ENCODE measurements at regions not wholly inside any gene's neighbourhood (a gene's known extent, or its start where the extent isn't known, plus 50 kb on each side); places are given as distances from the start of the nearest gene placed in this dataset.

DNA sequence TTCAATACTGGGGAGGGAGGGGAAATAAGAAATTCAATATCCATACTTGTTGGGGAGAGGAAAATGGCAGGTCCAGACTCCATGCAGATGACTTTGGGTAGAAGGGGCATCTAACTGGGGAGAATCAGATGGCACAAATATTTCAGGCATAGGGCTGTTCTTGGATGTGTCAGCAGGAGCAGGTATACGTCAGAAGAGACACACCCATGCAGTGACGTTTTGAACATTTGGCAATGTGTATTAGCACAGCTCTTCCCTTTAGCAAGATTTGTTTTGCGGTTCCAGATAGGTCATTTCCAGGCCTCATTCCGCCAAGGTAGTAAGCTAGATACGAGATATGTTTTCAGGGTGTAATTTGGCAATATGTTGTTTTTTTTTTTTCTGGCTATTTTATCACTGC, 187.2 kb upstream of the CDH10 start:
- TF ChIP-seq, protein P1, sequence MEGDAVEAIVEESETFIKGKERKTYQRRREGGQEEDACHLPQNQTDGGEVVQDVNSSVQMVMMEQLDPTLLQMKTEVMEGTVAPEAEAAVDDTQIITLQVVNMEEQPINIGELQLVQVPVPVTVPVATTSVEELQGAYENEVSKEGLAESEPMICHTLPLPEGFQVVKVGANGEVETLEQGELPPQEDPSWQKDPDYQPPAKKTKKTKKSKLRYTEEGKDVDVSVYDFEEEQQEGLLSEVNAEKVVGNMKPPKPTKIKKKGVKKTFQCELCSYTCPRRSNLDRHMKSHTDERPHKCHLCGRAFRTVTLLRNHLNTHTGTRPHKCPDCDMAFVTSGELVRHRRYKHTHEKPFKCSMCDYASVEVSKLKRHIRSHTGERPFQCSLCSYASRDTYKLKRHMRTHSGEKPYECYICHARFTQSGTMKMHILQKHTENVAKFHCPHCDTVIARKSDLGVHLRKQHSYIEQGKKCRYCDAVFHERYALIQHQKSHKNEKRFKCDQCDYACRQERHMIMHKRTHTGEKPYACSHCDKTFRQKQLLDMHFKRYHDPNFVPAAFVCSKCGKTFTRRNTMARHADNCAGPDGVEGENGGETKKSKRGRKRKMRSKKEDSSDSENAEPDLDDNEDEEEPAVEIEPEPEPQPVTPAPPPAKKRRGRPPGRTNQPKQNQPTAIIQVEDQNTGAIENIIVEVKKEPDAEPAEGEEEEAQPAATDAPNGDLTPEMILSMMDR (conservative IDR thresholded peaks at IDR 0.05; ENCODE audit: control insufficient read depth, insufficient read depth, low read depth, low read length) = no peak
- H3K4me3 ChIP-seq (ENCODE audit: control insufficient read depth, low read depth, low read length) = no peak overlapping the region
- DNase-seq (ENCODE audit: low read depth) = no peak

DNA sequence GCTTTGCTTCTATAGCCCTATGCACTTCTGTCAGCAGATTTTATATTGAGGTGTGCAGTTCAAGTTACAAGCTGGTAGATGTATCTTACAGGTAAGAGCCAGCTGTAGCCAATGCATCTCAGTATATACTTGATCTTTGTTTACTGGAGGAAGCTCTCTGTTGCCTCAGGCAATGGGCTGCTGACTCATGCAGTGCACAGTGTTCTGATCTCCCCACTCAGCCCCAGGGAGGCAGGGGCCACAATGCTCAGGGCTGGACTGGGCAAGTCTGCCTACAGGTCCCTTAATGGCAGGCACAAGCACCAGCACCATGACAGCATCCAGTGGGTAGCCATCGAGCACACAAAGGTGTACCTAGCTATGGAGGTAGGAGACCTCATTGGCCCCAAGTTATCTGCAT, 178.8 kb upstream of the CDH10 start:
- DNase-seq (ENCODE audit: low read depth) = no peak
- TF ChIP-seq, protein P1 (conservative IDR thresholded peaks at IDR 0.05; ENCODE audit: control insufficient read depth, insufficient read depth, low read depth, low read length) = no peak
- no peak overlapping the region for H3K4me3 ChIP-seq (ENCODE audit: control insufficient read depth, low read depth, low read length)

DNA sequence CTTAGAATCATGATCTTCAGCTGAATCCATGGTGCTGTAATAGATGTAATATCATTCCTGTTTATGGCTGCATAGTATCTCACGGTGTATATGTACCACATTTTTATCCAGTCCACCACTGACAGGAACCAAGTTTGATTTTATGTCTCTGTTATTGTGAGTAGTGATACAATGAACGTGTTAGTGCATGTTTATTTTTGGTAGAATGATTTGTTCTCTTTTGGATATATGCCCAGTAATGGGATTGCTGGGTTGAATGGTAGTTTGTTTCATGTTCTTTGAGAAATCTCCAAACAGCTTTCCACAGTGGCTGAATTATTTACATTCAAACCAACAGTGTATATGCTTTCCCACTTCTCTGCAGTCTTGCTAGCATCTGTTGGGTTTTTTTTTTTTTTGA, 175.1 kb upstream of the CDH10 start:
- TF ChIP-seq, protein P1 (conservative IDR thresholded peaks at IDR 0.05; ENCODE audit: control insufficient read depth, insufficient read depth, low read depth, low read length) = no peak
- DNase-seq (ENCODE audit: low read depth) = no peak
- H3K4me3 ChIP-seq (ENCODE audit: control insufficient read depth, low read depth, low read length) = no peak overlapping the region

DNA sequence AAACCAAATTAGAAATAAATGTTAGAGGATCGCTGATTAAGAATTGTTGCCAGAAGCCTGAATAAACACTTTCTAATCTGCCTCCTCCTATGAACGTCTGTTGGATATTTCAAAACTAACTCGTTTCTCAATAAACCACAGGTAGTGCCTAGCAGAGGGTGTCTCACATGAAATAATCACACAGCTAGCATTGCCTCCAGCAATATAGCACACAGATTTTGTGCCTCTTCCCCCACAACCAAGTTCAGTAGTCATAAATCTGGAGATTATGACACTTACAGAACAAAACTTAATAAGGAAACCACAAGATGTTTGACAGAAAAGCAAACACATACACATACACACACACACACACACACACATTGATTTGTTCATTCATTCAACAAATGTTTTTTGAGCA, 173.2 kb upstream of the CDH10 start:
- TF ChIP-seq, protein P1 (conservative IDR thresholded peaks at IDR 0.05; ENCODE audit: control insufficient read depth, insufficient read depth, low read depth, low read length) = no peak
- no peak overlapping the region for H3K4me3 ChIP-seq (ENCODE audit: control insufficient read depth, low read depth, low read length)
- no peak for DNase-seq (ENCODE audit: low read depth)

DNA sequence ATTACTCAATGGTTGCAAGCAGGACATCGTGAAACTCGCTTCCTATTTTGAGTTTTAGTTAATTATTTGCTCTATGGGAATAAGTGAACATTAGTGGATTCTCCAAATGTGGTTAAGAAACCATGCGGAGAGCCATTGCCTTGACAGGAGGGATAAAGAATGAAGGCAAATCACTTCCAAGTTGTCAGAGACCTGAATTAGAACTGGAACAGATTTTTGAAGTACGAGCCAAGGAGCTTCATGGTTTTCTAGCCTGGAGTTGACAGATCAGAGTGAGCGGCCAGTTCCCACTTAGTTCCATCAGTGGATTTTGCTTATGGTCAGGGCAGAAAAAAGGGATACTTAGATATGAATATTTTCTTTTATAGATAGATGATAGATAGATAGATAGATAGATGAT, 171.4 kb upstream of the CDH10 start:
- no peak for DNase-seq (ENCODE audit: low read depth)
- no peak overlapping the region for H3K4me3 ChIP-seq (ENCODE audit: control insufficient read depth, low read depth, low read length)
- TF ChIP-seq, protein P1 (conservative IDR thresholded peaks at IDR 0.05; ENCODE audit: control insufficient read depth, insufficient read depth, low read depth, low read length) = no peak

DNA sequence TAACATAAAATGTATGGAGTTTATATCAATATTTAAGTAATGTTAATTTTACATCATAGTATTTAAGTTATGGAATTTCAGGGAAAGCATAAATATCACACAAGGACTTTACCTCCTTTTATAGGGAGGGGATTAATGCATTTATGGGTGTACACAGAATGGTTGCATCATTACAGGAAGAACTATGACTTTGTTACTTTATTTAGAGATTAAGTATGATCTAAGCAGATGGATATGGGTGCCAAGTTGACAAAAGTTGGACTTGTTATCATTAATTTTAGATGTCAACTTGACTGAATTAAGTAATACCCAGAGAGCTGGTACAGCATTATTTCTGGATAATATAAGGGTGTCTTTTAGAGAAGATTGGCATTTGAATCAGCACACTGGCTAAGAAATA, 160.5 kb upstream of the CDH10 start:
- DNase-seq (ENCODE audit: low read depth) = no peak
- TF ChIP-seq, protein P1 (conservative IDR thresholded peaks at IDR 0.05; ENCODE audit: control insufficient read depth, insufficient read depth, low read depth, low read length) = no peak
- no peak overlapping the region for H3K4me3 ChIP-seq (ENCODE audit: control insufficient read depth, low read depth, low read length)

DNA sequence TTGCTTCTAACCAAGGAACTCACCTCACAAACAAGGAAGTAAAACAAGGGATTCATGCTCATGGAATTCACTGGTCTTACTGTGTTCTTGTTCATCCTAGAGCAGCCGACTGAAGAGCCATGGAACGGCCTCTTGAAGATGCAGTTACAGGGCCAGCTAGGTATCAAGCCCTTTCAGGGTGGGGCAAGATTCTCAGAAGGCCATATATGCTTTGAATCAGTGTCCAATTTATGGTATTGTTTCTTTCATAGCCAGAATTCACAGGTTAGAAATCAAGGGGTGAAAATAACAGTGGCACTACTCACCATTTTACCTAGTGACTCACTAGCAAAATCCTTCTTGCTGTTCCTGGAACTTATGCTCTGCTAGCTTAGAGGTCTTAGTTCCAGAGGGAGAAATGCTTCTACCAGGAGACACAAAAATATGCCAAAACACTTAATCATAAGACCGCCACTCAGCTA, 159.5 kb upstream of the CDH10 start:
- TF ChIP-seq, protein P1 (conservative IDR thresholded peaks at IDR 0.05; ENCODE audit: control insufficient read depth, insufficient read depth, low read depth, low read length) = no peak
- DNase-seq (ENCODE audit: low read depth) = no peak
- no peak overlapping the region for H3K4me3 ChIP-seq (ENCODE audit: control insufficient read depth, low read depth, low read length)

Measured in fibroblast of mammary gland (primary cell).